Panc1 (cell line): ENCODE measurements at regions not wholly inside any gene's neighbourhood (a gene's known extent, or its start where the extent isn't known, plus 50 kb on each side); places are given as distances from the start of the nearest gene placed in this dataset.

Experiments used
- POLR2AphosphoS5 ChIP-seq: IDR thresholded peaks from 2 replicates; pipeline ENCODE4 v1.6.1; 2012; ENCODE audit warnings: mild to moderate bottlenecking, low read depth, low read length, moderate library complexity
- SIN3A ChIP-seq: IDR thresholded peaks from 2 replicates; pipeline ENCODE4 v1.6.1; 2012; ENCODE audit warnings: low read depth, mild to moderate bottlenecking, low read length, moderate library complexity, borderline replicate concordance; ENCODE audit not compliant: insufficient read depth
- TCF7L2 ChIP-seq: IDR thresholded peaks from 2 replicates; pipeline ENCODE4 v1.6.1; 2011; ENCODE audit warnings: mild to moderate bottlenecking, low read depth, low read length, inconsistent platforms
- TF ChIP-seq, protein P1 (sequence below): fragments of 450-650 bp; IDR thresholded peaks from 2 replicates; pipeline ENCODE4 v1.5.1; 2017; ENCODE audit warnings: mild to moderate bottlenecking
- TF ChIP-seq, protein P2 (sequence below), 2 experiments: IDR thresholded peaks; 2 replicates each; pipeline ENCODE4 v1.6.1; 2011 to 2012; ENCODE audit warnings: low read depth in 2 of 2, control low read depth in 1 of 2, low read length in 1 of 2, mild to moderate bottlenecking in 1 of 2, moderate library complexity in 1 of 2; ENCODE audit not compliant: insufficient read depth in 1 of 2

DNA sequence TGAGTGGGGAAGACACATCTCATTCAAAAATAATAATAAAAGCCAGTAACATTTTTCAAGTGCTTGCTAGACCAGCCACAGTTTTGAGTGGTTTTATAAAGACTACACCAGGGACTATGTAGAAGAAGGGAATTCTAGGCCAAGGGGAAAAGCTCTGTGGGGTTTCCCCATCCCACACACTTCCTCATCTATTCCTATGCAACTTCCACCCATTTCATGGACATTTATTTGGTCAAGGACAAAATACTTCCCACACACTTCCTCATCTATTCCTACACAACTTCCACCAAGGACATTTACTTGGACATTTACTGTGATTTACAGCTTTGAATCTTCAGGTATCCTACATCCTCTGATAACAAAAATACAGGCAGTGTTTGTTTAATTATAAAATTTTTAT, 86.5 kb upstream of the KLF3 start:
- TF ChIP-seq, protein P1, sequence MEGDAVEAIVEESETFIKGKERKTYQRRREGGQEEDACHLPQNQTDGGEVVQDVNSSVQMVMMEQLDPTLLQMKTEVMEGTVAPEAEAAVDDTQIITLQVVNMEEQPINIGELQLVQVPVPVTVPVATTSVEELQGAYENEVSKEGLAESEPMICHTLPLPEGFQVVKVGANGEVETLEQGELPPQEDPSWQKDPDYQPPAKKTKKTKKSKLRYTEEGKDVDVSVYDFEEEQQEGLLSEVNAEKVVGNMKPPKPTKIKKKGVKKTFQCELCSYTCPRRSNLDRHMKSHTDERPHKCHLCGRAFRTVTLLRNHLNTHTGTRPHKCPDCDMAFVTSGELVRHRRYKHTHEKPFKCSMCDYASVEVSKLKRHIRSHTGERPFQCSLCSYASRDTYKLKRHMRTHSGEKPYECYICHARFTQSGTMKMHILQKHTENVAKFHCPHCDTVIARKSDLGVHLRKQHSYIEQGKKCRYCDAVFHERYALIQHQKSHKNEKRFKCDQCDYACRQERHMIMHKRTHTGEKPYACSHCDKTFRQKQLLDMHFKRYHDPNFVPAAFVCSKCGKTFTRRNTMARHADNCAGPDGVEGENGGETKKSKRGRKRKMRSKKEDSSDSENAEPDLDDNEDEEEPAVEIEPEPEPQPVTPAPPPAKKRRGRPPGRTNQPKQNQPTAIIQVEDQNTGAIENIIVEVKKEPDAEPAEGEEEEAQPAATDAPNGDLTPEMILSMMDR = no peak
- TF ChIP-seq SIN3A (no peak), POLR2AphosphoS5 (no peak), TCF7L2 (no peak)
- TF ChIP-seq, protein P2, sequence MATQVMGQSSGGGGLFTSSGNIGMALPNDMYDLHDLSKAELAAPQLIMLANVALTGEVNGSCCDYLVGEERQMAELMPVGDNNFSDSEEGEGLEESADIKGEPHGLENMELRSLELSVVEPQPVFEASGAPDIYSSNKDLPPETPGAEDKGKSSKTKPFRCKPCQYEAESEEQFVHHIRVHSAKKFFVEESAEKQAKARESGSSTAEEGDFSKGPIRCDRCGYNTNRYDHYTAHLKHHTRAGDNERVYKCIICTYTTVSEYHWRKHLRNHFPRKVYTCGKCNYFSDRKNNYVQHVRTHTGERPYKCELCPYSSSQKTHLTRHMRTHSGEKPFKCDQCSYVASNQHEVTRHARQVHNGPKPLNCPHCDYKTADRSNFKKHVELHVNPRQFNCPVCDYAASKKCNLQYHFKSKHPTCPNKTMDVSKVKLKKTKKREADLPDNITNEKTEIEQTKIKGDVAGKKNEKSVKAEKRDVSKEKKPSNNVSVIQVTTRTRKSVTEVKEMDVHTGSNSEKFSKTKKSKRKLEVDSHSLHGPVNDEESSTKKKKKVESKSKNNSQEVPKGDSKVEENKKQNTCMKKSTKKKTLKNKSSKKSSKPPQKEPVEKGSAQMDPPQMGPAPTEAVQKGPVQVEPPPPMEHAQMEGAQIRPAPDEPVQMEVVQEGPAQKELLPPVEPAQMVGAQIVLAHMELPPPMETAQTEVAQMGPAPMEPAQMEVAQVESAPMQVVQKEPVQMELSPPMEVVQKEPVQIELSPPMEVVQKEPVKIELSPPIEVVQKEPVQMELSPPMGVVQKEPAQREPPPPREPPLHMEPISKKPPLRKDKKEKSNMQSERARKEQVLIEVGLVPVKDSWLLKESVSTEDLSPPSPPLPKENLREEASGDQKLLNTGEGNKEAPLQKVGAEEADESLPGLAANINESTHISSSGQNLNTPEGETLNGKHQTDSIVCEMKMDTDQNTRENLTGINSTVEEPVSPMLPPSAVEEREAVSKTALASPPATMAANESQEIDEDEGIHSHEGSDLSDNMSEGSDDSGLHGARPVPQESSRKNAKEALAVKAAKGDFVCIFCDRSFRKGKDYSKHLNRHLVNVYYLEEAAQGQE (IDR thresholded peaks at IDR 0.05; ENCODE audit: insufficient read depth in 1 of 2, low read depth in 2 of 2, low read length in 1 of 2) = no peak
